Endothelial cell (in vitro differentiated cells): ENCODE measurements at regions not wholly inside any gene's neighbourhood (a gene's known extent, or its start where the extent isn't known, plus 50 kb on each side); places are given as distances from the start of the nearest gene placed in this dataset.

Experiments
- DNase-seq: peaks from one replicate; pipeline ENCODE4 v3.0.0; 2021; ENCODE audit warnings: low spot score
- H3K27ac Mint-ChIP-seq: one replicate; pipeline ENCODE4 v1.8.0; 2021; ENCODE audit warnings: mixed read lengths, inconsistent platforms; ENCODE audit not compliant: unreplicated experiment
- H3K27me3 Mint-ChIP-seq: one replicate; pipeline ENCODE4 v1.8.0; 2021; ENCODE audit warnings: mild to moderate bottlenecking, moderate library complexity, mixed read lengths, inconsistent platforms; ENCODE audit not compliant: unreplicated experiment
- H3K36me3 Mint-ChIP-seq: one replicate; pipeline ENCODE4 v1.8.0; 2021; ENCODE audit warnings: mild to moderate bottlenecking, low read depth, mixed read lengths, inconsistent platforms; ENCODE audit not compliant: unreplicated experiment
- H3K4me1 Mint-ChIP-seq: one replicate; pipeline ENCODE4 v1.8.0; 2021; ENCODE audit warnings: mild to moderate bottlenecking, mixed read lengths, inconsistent platforms; ENCODE audit not compliant: unreplicated experiment
- H3K4me3 Mint-ChIP-seq: one replicate; pipeline ENCODE4 v1.8.0; 2021; ENCODE audit warnings: mild to moderate bottlenecking, mixed read lengths, inconsistent platforms; ENCODE audit not compliant: unreplicated experiment
- H3K9me3 Mint-ChIP-seq: one replicate; pipeline ENCODE4 v1.8.0; 2021; ENCODE audit warnings: mixed read lengths, inconsistent platforms; ENCODE audit not compliant: unreplicated experiment
- TF ChIP-seq, protein P1 (sequence below): fragments of 200-600 bp; sonication (generic); IDR thresholded peaks from one replicate; pipeline ENCODE4 v1.5.0; 2021; ENCODE audit warnings: antibody characterized with exemption; ENCODE audit not compliant: unreplicated experiment

DNA sequence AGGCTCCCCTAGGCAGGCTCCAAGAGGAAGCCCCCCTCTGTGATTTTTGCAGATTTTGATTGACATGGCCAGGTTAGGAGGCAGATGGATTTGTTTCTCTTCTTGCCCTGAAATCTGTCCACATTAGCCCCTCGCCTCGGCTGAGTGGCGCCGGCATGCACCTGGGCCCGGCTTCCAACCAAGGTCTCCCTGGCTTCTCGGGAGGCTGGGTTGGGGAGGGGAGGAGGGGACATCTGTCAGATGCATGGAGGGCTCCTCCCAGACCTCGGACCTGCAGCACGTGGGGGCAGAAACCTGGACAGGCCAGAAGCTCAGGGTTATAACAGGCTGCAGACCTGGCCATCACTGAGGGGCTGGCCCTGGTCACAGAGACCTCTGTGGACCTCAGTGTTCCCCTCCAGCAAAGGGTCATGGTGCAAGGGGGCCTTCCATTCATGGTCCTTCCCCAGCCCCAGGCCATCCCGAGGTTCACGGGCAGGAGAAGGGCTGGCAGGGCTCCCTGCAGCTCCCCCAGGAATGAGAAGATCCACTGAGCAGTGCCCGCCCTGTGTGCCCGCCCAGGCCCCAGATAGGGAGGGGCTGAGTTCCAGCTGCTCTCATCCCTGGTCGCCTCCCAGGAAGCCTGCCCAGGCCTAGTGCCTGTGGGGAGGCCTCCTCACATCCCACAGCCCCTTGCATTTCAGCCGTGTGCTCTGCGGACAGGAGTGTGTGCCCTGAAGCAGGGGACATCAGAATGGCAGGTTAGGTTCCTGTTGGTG, 747.8 kb downstream of the BRD1 start:
- Mint-ChIP-seq H3K27me3 (no peaks in the 10 kb centered on the region), H3K27ac (no peak overlapping the region), H3K9me3 (no peaks in the 10 kb centered on the region), H3K36me3 (no peaks in the 10 kb centered on the region), H3K4me1 (peaks cover 7% of the 10 kb centered on the region), H3K4me3 (no peak overlapping the region)
- DNase-seq = no peak
- TF ChIP-seq, protein P1, sequence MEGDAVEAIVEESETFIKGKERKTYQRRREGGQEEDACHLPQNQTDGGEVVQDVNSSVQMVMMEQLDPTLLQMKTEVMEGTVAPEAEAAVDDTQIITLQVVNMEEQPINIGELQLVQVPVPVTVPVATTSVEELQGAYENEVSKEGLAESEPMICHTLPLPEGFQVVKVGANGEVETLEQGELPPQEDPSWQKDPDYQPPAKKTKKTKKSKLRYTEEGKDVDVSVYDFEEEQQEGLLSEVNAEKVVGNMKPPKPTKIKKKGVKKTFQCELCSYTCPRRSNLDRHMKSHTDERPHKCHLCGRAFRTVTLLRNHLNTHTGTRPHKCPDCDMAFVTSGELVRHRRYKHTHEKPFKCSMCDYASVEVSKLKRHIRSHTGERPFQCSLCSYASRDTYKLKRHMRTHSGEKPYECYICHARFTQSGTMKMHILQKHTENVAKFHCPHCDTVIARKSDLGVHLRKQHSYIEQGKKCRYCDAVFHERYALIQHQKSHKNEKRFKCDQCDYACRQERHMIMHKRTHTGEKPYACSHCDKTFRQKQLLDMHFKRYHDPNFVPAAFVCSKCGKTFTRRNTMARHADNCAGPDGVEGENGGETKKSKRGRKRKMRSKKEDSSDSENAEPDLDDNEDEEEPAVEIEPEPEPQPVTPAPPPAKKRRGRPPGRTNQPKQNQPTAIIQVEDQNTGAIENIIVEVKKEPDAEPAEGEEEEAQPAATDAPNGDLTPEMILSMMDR = no peak

DNA sequence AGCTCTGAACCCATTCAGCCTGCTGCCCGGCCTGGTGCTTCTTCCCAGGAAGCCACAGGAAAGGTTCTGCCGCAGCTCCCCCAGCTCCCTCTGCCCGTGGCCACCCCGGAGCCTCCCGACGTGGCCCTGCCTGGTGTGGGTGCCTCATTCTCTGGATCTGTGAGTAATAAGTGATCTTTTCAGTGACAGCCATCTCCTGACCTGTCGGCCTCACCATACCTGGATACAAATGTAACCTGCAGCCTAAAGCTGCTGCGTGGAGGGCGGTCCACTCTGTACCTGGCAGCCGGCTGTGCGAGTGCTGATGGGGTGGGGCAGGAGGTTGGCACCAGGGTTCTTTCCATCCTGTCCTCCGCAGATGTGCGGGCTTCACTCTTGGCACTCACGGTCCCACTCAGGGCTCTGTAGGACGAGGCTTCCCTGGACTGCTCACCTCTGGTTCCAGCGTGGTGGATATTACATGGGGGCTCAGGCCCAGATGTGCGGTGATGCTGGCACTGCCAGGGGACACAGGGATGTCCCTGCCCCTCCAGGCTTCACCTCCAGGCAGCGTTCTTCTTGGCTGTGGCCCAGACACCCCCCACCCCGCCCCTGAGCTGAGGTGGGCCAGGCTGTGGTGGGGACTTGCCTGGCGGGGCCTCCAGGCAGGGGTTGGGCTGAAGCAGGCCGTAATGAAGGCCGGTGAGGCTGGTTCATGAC, 748.5 kb downstream of the BRD1 start:
- Mint-ChIP-seq H3K4me3 (no peak overlapping the region), H3K4me1 (peaks cover 7% of the 10 kb centered on the region)
- DNase-seq = no peak

DNA sequence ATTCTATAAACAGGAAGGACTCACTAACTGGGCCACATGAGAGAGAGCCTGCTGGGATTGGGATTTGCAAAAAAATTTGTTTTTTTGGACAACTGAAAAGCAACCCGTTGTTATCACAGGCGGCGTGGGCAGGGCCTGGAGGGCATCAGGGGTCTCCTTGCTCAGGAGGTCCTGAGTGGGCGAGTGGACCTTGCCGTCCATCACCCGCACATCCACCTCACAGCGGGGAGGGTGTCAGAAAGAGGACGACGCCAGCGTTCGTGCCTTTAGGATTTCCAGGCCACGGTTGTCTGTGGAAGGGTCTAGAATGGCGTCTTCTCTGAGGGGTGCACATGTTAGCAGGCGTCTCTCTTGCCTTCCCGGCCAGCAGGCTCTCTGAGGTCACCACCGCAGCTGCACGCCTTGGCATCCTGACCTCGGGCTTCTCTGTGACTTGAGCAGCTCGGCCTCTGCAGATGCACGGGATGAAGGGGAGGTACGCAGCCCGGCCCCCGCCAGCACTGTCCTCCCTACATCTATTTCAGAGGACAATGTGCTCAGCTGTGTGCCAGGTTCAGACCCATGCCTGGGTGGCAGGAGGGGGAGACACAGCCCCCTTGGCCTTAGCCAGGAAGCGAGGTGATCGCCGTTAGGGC, 749.5 kb downstream of the BRD1 start:
- Mint-ChIP-seq H3K9me3 (no peaks in the 10 kb centered on the region), H3K36me3 (no peaks in the 10 kb centered on the region), H3K4me3 (no peak overlapping the region), H3K27me3 (no peaks in the 10 kb centered on the region), H3K27ac (no peak overlapping the region), H3K4me1 (peaks cover 2% of the 10 kb centered on the region)
- TF ChIP-seq, protein P1 = no peak
- no peak for DNase-seq

More for the DNA sequence above, 748.5 kb downstream of the BRD1 start:
- Mint-ChIP-seq H3K27me3 (no peaks in the 10 kb centered on the region), H3K27ac (no peak overlapping the region), H3K9me3 (no peaks in the 10 kb centered on the region), H3K36me3 (no peaks in the 10 kb centered on the region)
- TF ChIP-seq, protein P1 = no peak

- no peaks in the 10 kb centered on the region for H3K4me1 Mint-ChIP-seq
- no peak overlapping the region for H3K27ac Mint-ChIP-seq
- H3K9me3 Mint-ChIP-seq = no peaks in the 10 kb centered on the region
- DNase-seq = no peak
- no peak overlapping the region for H3K4me3 Mint-ChIP-seq
- H3K36me3 Mint-ChIP-seq = no peaks in the 10 kb centered on the region
- H3K27me3 Mint-ChIP-seq = no peaks in the 10 kb centered on the region
- TF ChIP-seq, protein P1 = no peak
These were observed 750.1 kb downstream of the BRD1 start for GRCh38 chr22:49077586-49077985.

DNA sequence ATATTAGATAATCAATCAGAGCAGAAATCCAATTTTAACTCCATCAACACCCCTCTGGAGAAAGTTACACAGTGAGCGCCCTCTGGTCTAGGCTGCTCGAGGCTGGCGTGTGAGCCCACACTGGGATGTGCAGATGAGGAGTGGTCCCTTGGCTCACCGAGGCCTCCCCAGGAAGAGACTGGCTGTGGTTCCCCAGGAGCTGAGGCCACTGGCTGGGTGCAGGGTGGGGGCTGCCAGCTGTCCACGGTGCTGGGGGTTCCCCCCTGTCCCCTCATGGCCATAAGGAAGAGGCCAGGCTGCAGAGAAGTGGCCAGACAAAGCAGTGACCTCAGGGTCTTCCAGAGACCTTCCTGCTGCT, 750.7 kb downstream of the BRD1 start:
- no peaks in the 10 kb centered on the region for H3K36me3 Mint-ChIP-seq
- DNase-seq = no peak
- no peaks in the 10 kb centered on the region for H3K9me3 Mint-ChIP-seq

More for the DNA sequence above, 750.7 kb downstream of the BRD1 start:
- H3K27ac Mint-ChIP-seq = no peak overlapping the region
- H3K4me3 Mint-ChIP-seq = no peak overlapping the region
- no peaks in the 10 kb centered on the region for H3K27me3 Mint-ChIP-seq
- no peaks in the 10 kb centered on the region for H3K4me1 Mint-ChIP-seq
- TF ChIP-seq, protein P1 = no peak
